Fibroblast of skin of scalp (primary cell): ENCODE measurements at regions not wholly inside any gene's neighbourhood (a gene's known extent, or its start where the extent isn't known, plus 50 kb on each side); places are given as distances from the start of the nearest gene placed in this dataset.
A peak's percentile ranks its signal among the peaks of the same experiment; 100 is the strongest.
"Not testable (repeated sequence)": the region's sequence is repeated elsewhere in the genome, so short reads cannot be mapped to it uniquely, and the experiment has no call there.

Experiments
- DNase-seq: peaks from one replicate; pipeline ENCODE4 v3.0.0-alpha.2; 2013

- no peak for DNase-seq
Observed at GRCh38 chr2:144826105-144826504, 306.2 kb upstream of the ZEB2 start.

- no peak for DNase-seq
Observed at GRCh38 chr2:144825331-144826020, 305.6 kb upstream of the ZEB2 start.

GRCh38 chr2:144824306-144825080 is 304.6 kb upstream of the ZEB2 start:
- no peak for DNase-seq

- no peak for DNase-seq
Observed at GRCh38 chr2:144822966-144823365, 303.0 kb upstream of the ZEB2 start.

- no peak for DNase-seq
Observed at GRCh38 chr2:144812288-144812687, 292.4 kb upstream of the ZEB2 start.

GRCh38 chr2:144801766-144802165 is 281.8 kb upstream of the ZEB2 start:
- peak; percentile 88 for DNase-seq

- no peak for DNase-seq
Observed at GRCh38 chr2:144801325-144801724, 281.4 kb upstream of the ZEB2 start.

- DNase-seq, result no peak
Observed at GRCh38 chr2:144798989-144799388, 279.1 kb upstream of the ZEB2 start.

- DNase-seq, result no peak
Observed at GRCh38 chr2:144798034-144798433, 278.1 kb upstream of the ZEB2 start.

GRCh38 chr2:144796936-144797335 is 277.0 kb upstream of the ZEB2 start:
- no peak for DNase-seq

GRCh38 chr2:144796164-144796563 is 276.2 kb upstream of the ZEB2 start:
- no peak for DNase-seq

- no peak for DNase-seq
Observed at GRCh38 chr2:144785253-144785652, 265.3 kb upstream of the ZEB2 start.

- peak; percentile 44 for DNase-seq
Observed at GRCh38 chr2:144780983-144781382, 261.1 kb upstream of the ZEB2 start.

GRCh38 chr2:144776766-144777165 is 256.8 kb upstream of the ZEB2 start:
- peak; percentile 57 for DNase-seq

GRCh38 chr2:144774809-144775208 is 254.9 kb upstream of the ZEB2 start:
- DNase-seq, result no peak

GRCh38 chr2:144771348-144771747 is 251.4 kb upstream of the ZEB2 start:
- no peak for DNase-seq

GRCh38 chr2:144770616-144771230 is 250.8 kb upstream of the ZEB2 start:
- DNase-seq, result no peak

GRCh38 chr2:144760939-144761338 is 241.0 kb upstream of the ZEB2 start:
- not testable (repeated sequence) for DNase-seq

GRCh38 chr2:144759746-144760145 is 239.8 kb upstream of the ZEB2 start:
- DNase-seq, result peak; percentile 35

- peak; percentile 91 for DNase-seq
Observed at GRCh38 chr2:144758196-144758595, 238.3 kb upstream of the ZEB2 start.

GRCh38 chr2:144753416-144753815 is 233.5 kb upstream of the ZEB2 start:
- peak; percentile 73 for DNase-seq

- DNase-seq, result no peak
Observed at GRCh38 chr2:144751142-144751905, 231.4 kb upstream of the ZEB2 start.

- no peak for DNase-seq
Observed at GRCh38 chr2:144749188-144749587, 229.3 kb upstream of the ZEB2 start.
